Effector CD8-positive, alpha-beta T cell (primary cell): ENCODE measurements at regions not wholly inside any gene's neighbourhood (a gene's known extent, or its start where the extent isn't known, plus 50 kb on each side); places are given as distances from the start of the nearest gene placed in this dataset.
A peak's percentile ranks its signal among the peaks of the same experiment; 100 is the strongest.

Experiments used
- DNase-seq: peaks from one replicate; lab custom pipeline; 2025; lab: John Stamatoyannopoulos, UW

DNA sequence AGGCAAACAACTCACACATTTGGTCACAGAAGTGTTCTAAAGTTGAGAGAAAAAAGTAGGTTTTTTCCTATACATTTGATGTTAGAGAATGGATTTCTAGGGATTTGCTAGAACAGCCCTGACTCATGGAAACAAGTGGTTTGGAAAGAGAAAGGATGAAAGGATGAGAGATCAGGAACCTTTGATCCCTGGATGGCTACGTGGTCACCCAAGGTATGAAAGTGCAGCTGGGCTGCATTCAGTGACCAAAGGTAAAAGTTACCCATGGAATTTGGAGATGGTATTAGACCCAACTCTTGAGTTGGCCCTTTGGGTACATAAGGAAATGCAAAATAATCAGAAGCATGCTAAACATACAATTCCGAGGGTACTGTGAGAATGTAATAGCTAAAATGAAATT is 61.3 kb upstream of the SPIN1 start:
- DNase-seq = no peak

- no peak for DNase-seq
Measured at GRCh38 chr9:88326015-88326414, 62.2 kb upstream of the SPIN1 start.

- peak; percentile 6 for DNase-seq
Measured at GRCh38 chr9:88322906-88323566, 65.2 kb upstream of the SPIN1 start.

DNA sequence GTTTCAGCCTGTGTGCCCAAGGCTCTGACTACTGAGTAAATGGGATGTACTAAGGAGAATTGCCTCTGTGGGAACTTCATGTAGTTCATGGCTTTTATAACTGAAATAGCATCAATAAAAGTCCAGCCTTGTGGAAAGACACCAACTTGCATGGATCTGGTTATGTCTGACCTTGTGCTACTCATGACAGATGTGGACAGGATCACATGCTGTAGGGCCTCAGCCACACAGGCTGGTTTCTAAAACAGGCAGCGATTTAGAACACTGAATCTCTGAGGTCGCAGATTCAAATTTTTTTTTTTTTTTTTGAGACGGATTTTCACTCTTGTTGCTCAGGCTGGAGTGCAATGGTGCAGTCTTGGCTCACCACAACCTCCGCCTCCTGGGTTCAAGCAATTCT is 66.5 kb upstream of the SPIN1 start:
- DNase-seq = no peak

- no peak for DNase-seq
Measured at GRCh38 chr9:88320748-88321415, 67.4 kb upstream of the SPIN1 start.

DNA sequence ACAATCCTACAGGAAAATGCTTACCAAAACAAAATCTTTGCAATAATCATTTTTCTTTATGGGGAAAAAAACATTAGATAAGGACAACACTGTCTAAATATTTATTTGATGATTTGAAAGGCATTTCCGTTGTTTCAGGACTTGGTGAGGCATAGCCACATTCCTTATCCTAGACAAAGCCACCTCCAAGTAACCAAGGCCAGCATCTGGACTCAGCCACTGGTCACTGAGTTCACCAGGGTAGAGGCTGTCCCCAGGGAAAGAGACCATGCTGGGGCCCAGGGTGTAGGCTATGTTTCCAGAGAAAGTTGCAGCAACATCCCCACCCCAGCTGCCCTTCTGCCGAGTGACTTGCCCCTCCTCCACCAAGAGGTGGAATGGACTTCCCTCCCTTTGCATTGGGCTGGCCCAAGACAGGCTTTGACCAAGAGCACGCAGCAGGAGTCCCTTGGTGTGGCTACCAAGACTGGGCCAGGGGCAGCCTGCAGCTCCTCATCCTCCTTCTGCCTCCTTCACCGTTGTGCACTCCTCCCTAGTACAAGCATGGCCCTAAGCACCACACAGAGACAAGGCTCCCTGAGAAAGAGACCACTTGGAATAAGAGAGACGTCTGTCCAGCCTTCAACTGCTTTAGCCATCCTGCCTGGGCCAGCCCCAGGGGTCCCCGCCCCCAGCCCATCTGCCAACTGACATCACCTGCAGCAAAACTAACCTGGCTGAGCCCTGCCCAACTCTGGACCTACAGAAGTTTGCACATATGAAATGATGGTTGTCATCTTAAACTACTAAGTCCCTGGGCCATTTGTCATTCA is 68.1 kb upstream of the SPIN1 start:
- DNase-seq = no peak

GRCh38 chr9:88313364-88314220 is 74.7 kb upstream of the SPIN1 start:
- no peak for DNase-seq

- DNase-seq = no peak
Measured at GRCh38 chr9:88312517-88313103, 75.6 kb upstream of the SPIN1 start.

GRCh38 chr9:88312045-88312444 is 76.2 kb upstream of the SPIN1 start:
- DNase-seq = no peak

DNA sequence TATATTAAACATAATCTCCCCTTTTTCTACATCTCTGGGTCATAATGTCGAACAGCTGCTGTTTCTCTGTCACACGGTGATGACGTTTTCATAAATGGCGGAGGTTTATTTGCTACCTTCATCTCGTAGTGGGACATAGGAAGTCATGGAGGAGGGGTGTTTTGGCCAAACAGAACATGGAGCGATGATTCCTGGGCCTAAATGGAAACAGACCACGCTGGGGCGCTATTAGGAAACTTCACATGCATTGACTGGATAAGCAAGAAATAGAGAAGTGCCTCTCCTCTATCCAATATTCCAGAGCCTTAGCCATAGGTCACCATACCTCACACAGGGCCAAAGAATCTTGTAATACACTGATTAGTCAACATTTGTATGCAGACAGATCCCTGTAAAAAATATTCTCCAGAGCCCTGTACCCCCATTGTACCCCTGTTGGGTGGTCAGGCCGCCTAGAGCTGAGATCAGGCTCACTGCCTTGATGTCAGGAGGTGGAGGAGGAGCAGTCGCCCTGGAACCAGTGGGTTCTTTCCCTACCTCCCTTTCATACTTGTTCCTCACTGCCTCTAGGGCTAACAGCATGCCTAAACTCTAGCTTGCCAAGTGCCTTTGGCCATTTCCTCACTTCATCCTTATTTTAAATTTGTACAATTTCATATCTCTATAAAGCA is 77.8 kb upstream of the SPIN1 start:
- DNase-seq = no peak

GRCh38 chr9:88308831-88309560 is 79.2 kb upstream of the SPIN1 start:
- DNase-seq = no peak

DNA sequence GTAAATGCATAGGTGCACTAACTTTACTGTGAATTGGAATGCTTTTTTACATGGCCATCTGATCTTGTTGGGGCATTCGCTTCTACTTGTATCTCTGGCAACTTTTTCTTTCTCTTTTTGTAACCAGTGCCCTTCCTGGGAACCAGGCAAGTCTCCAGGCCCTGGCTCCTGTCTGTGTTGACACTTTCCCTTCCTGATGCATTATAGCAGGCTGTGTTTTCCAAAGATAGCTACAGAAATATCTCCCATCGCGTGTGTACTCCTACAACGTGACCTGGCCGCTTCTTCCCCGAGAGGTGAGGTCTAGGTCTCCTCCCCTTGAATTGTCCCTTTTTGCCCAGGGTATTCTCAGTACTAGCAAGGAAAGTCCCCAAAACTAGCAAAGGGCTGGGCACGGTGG is 81.1 kb upstream of the SPIN1 start:
- no peak for DNase-seq

GRCh38 chr9:88303721-88304451 is 84.4 kb upstream of the SPIN1 start:
- DNase-seq = no peak

DNA sequence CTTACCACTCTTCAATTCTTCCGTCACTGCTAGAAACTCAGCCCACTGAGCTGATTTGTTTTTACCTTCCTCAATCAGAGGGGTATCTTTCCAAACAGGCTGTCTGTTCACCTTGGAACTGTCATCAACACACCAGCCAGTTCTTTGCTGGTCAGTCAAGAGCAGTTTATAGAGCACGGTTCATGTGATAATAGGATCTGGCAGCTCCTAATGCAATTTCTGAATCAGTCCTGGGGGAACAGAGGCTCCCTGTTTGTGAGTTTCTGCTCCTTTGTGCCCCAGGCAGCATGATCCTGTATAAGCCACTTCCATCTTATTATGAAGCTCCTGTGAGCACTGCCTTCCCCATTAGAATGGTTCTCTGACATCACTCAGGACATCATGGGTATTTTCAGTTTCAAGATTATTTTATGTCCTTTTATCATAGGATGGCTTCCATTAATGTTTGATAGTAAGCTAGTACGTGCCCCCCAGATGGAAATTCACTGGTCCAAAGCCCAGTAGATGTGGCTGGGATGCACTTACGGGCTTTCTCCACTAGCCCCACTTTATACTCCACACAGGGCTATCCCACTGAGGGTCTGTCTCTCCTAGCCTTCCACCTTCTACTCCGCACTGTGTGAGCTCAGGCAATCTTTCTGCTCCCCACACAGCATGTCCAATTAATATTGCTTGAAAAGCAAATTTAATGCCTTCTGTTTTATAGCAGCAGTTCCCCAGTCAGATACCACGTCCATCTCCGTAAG is 85.5 kb upstream of the SPIN1 start:
- no peak for DNase-seq

GRCh38 chr9:88300556-88300955 is 87.7 kb upstream of the SPIN1 start:
- no peak for DNase-seq

DNA sequence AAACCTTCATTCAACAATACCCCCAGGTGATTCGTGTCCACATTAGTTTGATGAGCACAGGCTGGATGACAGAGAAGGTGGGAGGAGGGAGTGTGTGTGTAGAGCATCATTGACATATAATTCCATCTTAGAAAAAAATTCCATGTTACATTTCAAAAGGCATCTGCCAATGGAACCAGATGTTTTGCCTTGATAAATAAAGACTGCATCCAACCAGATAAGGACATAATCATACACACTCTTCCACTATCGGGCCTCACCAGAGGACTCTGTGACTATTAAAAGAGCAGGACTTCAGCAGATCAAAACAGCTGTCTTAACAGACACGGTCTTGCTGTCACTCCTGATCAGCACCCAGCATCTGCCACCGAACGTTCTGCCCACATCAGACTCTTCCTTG is 96.4 kb upstream of the SPIN1 start:
- DNase-seq = no peak

- no peak for DNase-seq
Measured at GRCh38 chr9:88291056-88291455, 97.2 kb upstream of the SPIN1 start.

GRCh38 chr9:88289532-88289931 is 98.7 kb upstream of the SPIN1 start:
- no peak for DNase-seq

- DNase-seq = no peak
Measured at GRCh38 chr9:88287972-88288371, 100.3 kb upstream of the SPIN1 start.
